A549 (cell line): ENCODE measurements at regions not wholly inside any gene's neighbourhood (a gene's known extent, or its start where the extent isn't known, plus 50 kb on each side); places are given as distances from the start of the nearest gene placed in this dataset.

ENCODE experiments used
- ATAC-seq, 2 experiments: fragments of 200-7000 bp in 1 of 2; fragments of >200 bp in 1 of 2; cut with Nextera tagmentation in 1 of 2; cut with Tn5 transposase in 1 of 2; 3 replicates each; pipeline versions ENCODE4 v1.8.0 to v1.9.1; 2018 to 2020; ENCODE audit warnings: mild to moderate bottlenecking in 1 of 2, moderate library complexity in 1 of 2
- CTCF ChIA-PET: fragments of 300-600 bp; sonication (Branson Sonifier 250); formaldehyde crosslinking; extraction: SDS; loops from one replicate; lab custom pipeline; 2021; ENCODE audit warnings: antibody characterized with exemption, inconsistent platforms; lab: Yijun Ruan, JAX
- POLR2A ChIA-PET: fragments of 350-600 bp; formaldehyde crosslinking; extraction: SDS; loops from one replicate; lab custom pipeline; 2021; ENCODE audit warnings: antibody characterized with exemption, inconsistent platforms; lab: Yijun Ruan, JAX
- DNase-seq, 2 experiments: peaks; one replicate each; pipeline versions ENCODE4 v3.0.0 to v3.0.0-alpha.2; 2011 to 2016; ENCODE audit warnings: low read depth in 1 of 2, low spot score in 1 of 2
- FAIRE-seq: peaks from 2 replicates; lab custom pipeline; 2011; peaks lifted over from hg19 to GRCh38; lab: Jason Lieb, UNC
- H3K27ac ChIP-seq, 2 experiments: fragments of >200 bp; sonication (Bioruptor Twin); formaldehyde crosslinking; 3 replicates each; pipeline ENCODE4 v1.5.1; 2016 to 2017
- H3K4me1 ChIP-seq: fragments of >200 bp; sonication (Bioruptor Twin); formaldehyde crosslinking; 3 replicates; pipeline ENCODE4 v1.6.1; 2016
- H3K4me2 ChIP-seq: fragments of >200 bp; sonication (Bioruptor Twin); formaldehyde crosslinking; 3 replicates; pipeline ENCODE4 v1.6.1; 2016
- H3K4me3 ChIP-seq: fragments of >200 bp; sonication (Bioruptor Twin); formaldehyde crosslinking; 3 replicates; pipeline ENCODE4 v1.5.1; 2016
- H3K9me3 ChIP-seq: fragments of >200 bp; sonication (Bioruptor Twin); formaldehyde crosslinking; 3 replicates; pipeline ENCODE4 v1.6.1; 2016
- CBX2 ChIP-seq: fragments of 200-600 bp; sonication (generic); IDR thresholded peaks from 2 replicates; pipeline ENCODE4 v1.6.1; 2016; ENCODE audit warnings: low read depth, mild to moderate bottlenecking, borderline replicate concordance
- CBX8 ChIP-seq: fragments of 200-600 bp; sonication (generic); IDR thresholded peaks from 2 replicates; pipeline ENCODE4 v1.6.1; 2016
- CEBPB ChIP-seq, 2 experiments: fragments of >200 bp in 1 of 2; sonication (Bioruptor Twin) in 1 of 2; formaldehyde crosslinking in 1 of 2; IDR thresholded peaks; 2 replicates each; pipeline ENCODE4 v1.6.1; 2012 to 2016
- EHMT2 ChIP-seq: fragments of 200-600 bp; sonication (generic); IDR thresholded peaks from 2 replicates; pipeline ENCODE4 v1.6.1; 2016; ENCODE audit warnings: antibody characterized with exemption, low read depth, mild to moderate bottlenecking, moderate library complexity
- EP300 ChIP-seq, 2 experiments: fragments of >200 bp; sonication (Bioruptor Twin); formaldehyde crosslinking; IDR thresholded peaks; 2 replicates in 1 of 2; 3 replicates in 1 of 2; pipeline ENCODE4 v1.6.1; 2016 to 2017
- HOXB13 ChIP-seq: fragments of 250-450 bp; sonication (Bioruptor Pico); IDR thresholded peaks from 2 replicates; pipeline ENCODE4 v1.5.0; 2020; ENCODE audit warnings: low read depth, mild to moderate bottlenecking, moderate library complexity
- JUN ChIP-seq, 2 experiments: fragments of >200 bp; sonication (Bioruptor Twin); formaldehyde crosslinking; IDR thresholded peaks; 2 replicates in 1 of 2; 3 replicates in 1 of 2; pipeline ENCODE4 v1.6.1; 2016 to 2017
- KDM1A ChIP-seq: fragments of 200-600 bp; sonication (generic); IDR thresholded peaks from 2 replicates; pipeline ENCODE4 v1.6.1; 2016; ENCODE audit warnings: low read depth, mild to moderate bottlenecking
- KDM5A ChIP-seq: fragments of 200-600 bp; sonication (generic); IDR thresholded peaks from 2 replicates; pipeline ENCODE4 v1.6.1; 2016; ENCODE audit warnings: antibody characterized with exemption, mild to moderate bottlenecking
- MAFK ChIP-seq: fragments of 450-650 bp; IDR thresholded peaks from 2 replicates; pipeline ENCODE4 v1.6.1; 2014; ENCODE audit not compliant: partially characterized antibody
- MAZ ChIP-seq: fragments of 150-350 bp; IDR thresholded peaks from 2 replicates; pipeline ENCODE4 v1.6.1; 2014; ENCODE audit warnings: antibody characterized with exemption, low read depth, low read length, borderline replicate concordance
- POLR2A ChIP-seq: IDR thresholded peaks from 2 replicates; pipeline ENCODE4 v1.6.1; 2012; ENCODE audit warnings: mild to moderate bottlenecking, low read length
- POLR2AphosphoS2 ChIP-seq: conservative IDR thresholded peaks from 2 replicates; pipeline ENCODE4 v1.6.1; 2012; ENCODE audit warnings: low read length, improper control_type of control experiment, inconsistent platforms
- RARB ChIP-seq: fragments of 250-450 bp; sonication (Bioruptor Pico); IDR thresholded peaks from 2 replicates; pipeline ENCODE4 v1.8.0; 2021; ENCODE audit warnings: mild to moderate bottlenecking, moderate library complexity
- RCOR1 ChIP-seq: fragments of 150-350 bp; IDR thresholded peaks from 2 replicates; pipeline ENCODE4 v1.6.1; 2014; ENCODE audit warnings: antibody characterized with exemption, low read length, low read depth
- SREBF2 ChIP-seq: fragments of 450-650 bp; IDR thresholded peaks from 2 replicates; pipeline ENCODE4 v1.6.1; 2014; ENCODE audit warnings: mild to moderate bottlenecking, moderate library complexity
- TFCP2L1 ChIP-seq: fragments of 250-450 bp; sonication (Bioruptor Pico); IDR thresholded peaks from 2 replicates; pipeline ENCODE4 v1.5.0; 2021; ENCODE audit warnings: mild to moderate bottlenecking
- ZFP36 ChIP-seq: fragments of 450-650 bp; IDR thresholded peaks from 2 replicates; pipeline ENCODE4 v1.6.1; 2014; ENCODE audit warnings: borderline replicate concordance; ENCODE audit not compliant: partially characterized antibody
- ZNF302 ChIP-seq: fragments of 250-450 bp; sonication (Bioruptor Pico); IDR thresholded peaks from 2 replicates; pipeline ENCODE4 v1.9.0; 2021; ENCODE audit warnings: inconsistent platforms, mild to moderate bottlenecking, moderate library complexity
- WGBS: methylation state at CpG from one replicate; pipeline ENCODE4 v1.1.6; 2017; ENCODE audit errors: missing lambda C conversion rate; 5-methylcytosine and 5-hydroxymethylcytosine counted together
- TF ChIP-seq, protein P1 (sequence below): IDR thresholded peaks from 2 replicates; pipeline ENCODE4 v1.6.1; 2012
- TF ChIP-seq, protein P2 (sequence below): fragments of 200-600 bp; sonication (generic); IDR thresholded peaks from 2 replicates; pipeline ENCODE4 v1.6.1; 2016; ENCODE audit warnings: antibody characterized with exemption, mild to moderate bottlenecking, moderate library complexity
- TF ChIP-seq, protein P3 (sequence below): fragments of 250-450 bp; sonication (Bioruptor Pico); IDR thresholded peaks from 2 replicates; pipeline ENCODE4 v1.5.0; 2020; ENCODE audit warnings: low read depth, mild to moderate bottlenecking, moderate library complexity
- TF ChIP-seq, protein P4 (sequence below): IDR thresholded peaks from 2 replicates; pipeline ENCODE4 v1.6.1; 2012; ENCODE audit warnings: low read depth, borderline replicate concordance
- TF ChIP-seq, protein P5 (sequence below): IDR thresholded peaks from 2 replicates; pipeline ENCODE4 v1.6.1; 2012

DNA sequence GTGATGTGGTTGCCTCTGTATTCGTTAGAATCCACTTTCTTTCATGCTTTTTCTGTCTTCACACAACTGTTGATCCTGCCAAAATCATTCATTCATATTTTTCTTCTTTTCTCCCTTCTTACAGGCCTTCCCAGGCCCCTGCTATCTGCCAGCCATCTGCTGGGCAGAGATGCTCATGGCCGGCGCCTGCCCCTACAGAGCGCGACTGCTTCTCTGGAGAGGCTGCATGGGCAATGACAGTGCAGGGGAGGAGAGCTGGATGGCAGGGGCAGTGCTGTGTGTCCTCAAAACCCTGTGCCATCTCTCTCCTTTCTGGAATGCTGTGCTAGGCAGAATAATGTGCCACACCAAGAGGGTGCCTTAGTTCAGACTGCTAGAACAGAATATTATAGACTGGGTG is 125.2 kb downstream of the INHBB start:
- no peak overlapping the region for H3K4me3 ChIP-seq
- H3K9me3 ChIP-seq, result peaks cover 9% of the 10 kb centered on the region; the same call in 2 of the 3 replicates
- FAIRE-seq (no peak), DNase-seq (no peak), ATAC-seq (peak in 1 of 2 experiments; percentile 8; a peak in 1 of 6 replicates)
- peak overlapping the region; percentile 81 to 82 for H3K27ac ChIP-seq
- H3K4me2 ChIP-seq, result peak overlapping the region; percentile 64; the same call in 2 of the 3 replicates
- WGBS, result 92% methylated on average over 2 of the region's 5 CpGs
- TF ChIP-seq CBX2, result no peak
- no peak for TF ChIP-seq JUN (IDR thresholded peaks at IDR 0.05)
- TF ChIP-seq POLR2A, result no peak
- TF ChIP-seq, protein P1, sequence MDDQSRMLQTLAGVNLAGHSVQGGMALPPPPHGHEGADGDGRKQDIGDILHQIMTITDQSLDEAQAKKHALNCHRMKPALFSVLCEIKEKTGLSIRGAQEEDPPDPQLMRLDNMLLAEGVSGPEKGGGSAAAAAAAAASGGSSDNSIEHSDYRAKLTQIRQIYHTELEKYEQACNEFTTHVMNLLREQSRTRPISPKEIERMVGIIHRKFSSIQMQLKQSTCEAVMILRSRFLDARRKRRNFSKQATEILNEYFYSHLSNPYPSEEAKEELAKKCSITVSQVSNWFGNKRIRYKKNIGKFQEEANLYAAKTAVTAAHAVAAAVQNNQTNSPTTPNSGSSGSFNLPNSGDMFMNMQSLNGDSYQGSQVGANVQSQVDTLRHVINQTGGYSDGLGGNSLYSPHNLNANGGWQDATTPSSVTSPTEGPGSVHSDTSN, result no peak
- TF ChIP-seq HOXB13 (CRISPR knock-in tag), result no peak
- TF ChIP-seq EP300 (IDR thresholded peaks at IDR 0.05), result no peak
- TF ChIP-seq, protein P2, sequence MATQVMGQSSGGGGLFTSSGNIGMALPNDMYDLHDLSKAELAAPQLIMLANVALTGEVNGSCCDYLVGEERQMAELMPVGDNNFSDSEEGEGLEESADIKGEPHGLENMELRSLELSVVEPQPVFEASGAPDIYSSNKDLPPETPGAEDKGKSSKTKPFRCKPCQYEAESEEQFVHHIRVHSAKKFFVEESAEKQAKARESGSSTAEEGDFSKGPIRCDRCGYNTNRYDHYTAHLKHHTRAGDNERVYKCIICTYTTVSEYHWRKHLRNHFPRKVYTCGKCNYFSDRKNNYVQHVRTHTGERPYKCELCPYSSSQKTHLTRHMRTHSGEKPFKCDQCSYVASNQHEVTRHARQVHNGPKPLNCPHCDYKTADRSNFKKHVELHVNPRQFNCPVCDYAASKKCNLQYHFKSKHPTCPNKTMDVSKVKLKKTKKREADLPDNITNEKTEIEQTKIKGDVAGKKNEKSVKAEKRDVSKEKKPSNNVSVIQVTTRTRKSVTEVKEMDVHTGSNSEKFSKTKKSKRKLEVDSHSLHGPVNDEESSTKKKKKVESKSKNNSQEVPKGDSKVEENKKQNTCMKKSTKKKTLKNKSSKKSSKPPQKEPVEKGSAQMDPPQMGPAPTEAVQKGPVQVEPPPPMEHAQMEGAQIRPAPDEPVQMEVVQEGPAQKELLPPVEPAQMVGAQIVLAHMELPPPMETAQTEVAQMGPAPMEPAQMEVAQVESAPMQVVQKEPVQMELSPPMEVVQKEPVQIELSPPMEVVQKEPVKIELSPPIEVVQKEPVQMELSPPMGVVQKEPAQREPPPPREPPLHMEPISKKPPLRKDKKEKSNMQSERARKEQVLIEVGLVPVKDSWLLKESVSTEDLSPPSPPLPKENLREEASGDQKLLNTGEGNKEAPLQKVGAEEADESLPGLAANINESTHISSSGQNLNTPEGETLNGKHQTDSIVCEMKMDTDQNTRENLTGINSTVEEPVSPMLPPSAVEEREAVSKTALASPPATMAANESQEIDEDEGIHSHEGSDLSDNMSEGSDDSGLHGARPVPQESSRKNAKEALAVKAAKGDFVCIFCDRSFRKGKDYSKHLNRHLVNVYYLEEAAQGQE, result no peak
- no peak for TF ChIP-seq CBX8
- no peak for TF ChIP-seq SREBF2
- TF ChIP-seq KDM1A, result no peak
- TF ChIP-seq EHMT2, result no peak
- TF ChIP-seq, protein P3, sequence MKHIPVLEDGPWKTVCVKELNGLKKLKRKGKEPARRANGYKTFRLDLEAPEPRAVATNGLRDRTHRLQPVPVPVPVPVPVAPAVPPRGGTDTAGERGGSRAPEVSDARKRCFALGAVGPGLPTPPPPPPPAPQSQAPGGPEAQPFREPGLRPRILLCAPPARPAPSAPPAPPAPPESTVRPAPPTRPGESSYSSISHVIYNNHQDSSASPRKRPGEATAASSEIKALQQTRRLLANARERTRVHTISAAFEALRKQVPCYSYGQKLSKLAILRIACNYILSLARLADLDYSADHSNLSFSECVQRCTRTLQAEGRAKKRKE (CRISPR knock-in tag), result no peak
- no peak for TF ChIP-seq TFCP2L1 (CRISPR knock-in tag)
- CTCF ChIA-PET, result interaction anchor here (1.4 to 2.2 kb wide), 3 partner anchors 9 to 128 kb away, joined by 3 to 5 read pairs (median 3); no protein-coding TSS in a partner anchor
- POLR2A ChIA-PET, result no interaction called here
- peaks cover 50% of the 10 kb centered on the region for H3K4me1 ChIP-seq

DNA sequence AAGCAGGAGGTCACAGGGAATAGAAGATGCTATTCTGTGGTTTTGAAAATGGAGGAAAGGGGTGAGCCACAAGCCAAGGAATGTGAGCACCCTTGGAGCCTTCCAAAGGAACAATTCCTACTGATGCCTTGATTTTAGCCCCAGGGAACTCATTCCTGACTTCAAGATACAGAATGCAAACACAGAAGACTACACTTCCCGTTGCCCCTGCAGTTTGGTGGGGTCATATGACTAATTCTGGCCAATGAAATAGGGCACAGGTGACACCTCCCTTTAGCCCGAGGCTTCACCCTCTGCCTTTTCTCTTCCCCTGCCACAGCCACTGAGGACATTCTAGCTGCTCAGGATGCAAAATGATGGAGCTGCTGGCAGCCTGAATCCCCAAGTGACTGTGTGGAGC is 126.1 kb downstream of the INHBB start:
- no peak overlapping the region for H3K4me2 ChIP-seq
- DNase-seq (no peak), ATAC-seq (no peak), FAIRE-seq (no peak)
- H3K9me3 ChIP-seq, result peaks cover 9% of the 10 kb centered on the region; the same call in 2 of the 3 replicates
- H3K4me1 ChIP-seq, result peaks cover 42% of the 10 kb centered on the region
- TF ChIP-seq ZNF302 (CRISPR knock-in tag) (no peak), KDM5A (no peak), RARB (no peak), POLR2AphosphoS2 (no peak), MAZ (no peak), CEBPB (IDR thresholded peaks at IDR 0.05) (no peak), KDM1A (no peak), MAFK (no peak), ZFP36 (no peak), RCOR1 (no peak)
- TF ChIP-seq, protein P4, sequence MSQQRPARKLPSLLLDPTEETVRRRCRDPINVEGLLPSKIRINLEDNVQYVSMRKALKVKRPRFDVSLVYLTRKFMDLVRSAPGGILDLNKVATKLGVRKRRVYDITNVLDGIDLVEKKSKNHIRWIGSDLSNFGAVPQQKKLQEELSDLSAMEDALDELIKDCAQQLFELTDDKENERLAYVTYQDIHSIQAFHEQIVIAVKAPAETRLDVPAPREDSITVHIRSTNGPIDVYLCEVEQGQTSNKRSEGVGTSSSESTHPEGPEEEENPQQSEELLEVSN, result no peak
- TF ChIP-seq, protein P5, sequence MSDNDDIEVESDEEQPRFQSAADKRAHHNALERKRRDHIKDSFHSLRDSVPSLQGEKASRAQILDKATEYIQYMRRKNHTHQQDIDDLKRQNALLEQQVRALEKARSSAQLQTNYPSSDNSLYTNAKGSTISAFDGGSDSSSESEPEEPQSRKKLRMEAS, result no peak
- H3K4me3 ChIP-seq, result no peak overlapping the region
- POLR2A ChIA-PET, result no interaction called here
- peak overlapping the region; percentile 81 to 82; a peak in 2 of 6 replicates for H3K27ac ChIP-seq
- CTCF ChIA-PET, result interaction anchor here (1.4 to 2.2 kb wide), 2 partner anchors 8 to 129 kb away, joined by 3 to 5 read pairs; no protein-coding TSS in a partner anchor
- 46% methylated on average over 2 of the region's 2 CpGs for WGBS
